CD4-positive, alpha-beta T cell treated with Interleukin-15 for 4 hours (primary cell): ENCODE measurements at regions not wholly inside any gene's neighbourhood (a gene's known extent, or its start where the extent isn't known, plus 50 kb on each side); places are given as distances from the start of the nearest gene placed in this dataset.
"Not testable (repeated sequence)": the region's sequence is repeated elsewhere in the genome, so short reads cannot be mapped to it uniquely, and the experiment has no call there.

Experiments
- DNase-seq: peaks from one replicate; pipeline ENCODE4 v3.0.0-alpha.2; 2020; ENCODE audit warnings: low spot score

DNA sequence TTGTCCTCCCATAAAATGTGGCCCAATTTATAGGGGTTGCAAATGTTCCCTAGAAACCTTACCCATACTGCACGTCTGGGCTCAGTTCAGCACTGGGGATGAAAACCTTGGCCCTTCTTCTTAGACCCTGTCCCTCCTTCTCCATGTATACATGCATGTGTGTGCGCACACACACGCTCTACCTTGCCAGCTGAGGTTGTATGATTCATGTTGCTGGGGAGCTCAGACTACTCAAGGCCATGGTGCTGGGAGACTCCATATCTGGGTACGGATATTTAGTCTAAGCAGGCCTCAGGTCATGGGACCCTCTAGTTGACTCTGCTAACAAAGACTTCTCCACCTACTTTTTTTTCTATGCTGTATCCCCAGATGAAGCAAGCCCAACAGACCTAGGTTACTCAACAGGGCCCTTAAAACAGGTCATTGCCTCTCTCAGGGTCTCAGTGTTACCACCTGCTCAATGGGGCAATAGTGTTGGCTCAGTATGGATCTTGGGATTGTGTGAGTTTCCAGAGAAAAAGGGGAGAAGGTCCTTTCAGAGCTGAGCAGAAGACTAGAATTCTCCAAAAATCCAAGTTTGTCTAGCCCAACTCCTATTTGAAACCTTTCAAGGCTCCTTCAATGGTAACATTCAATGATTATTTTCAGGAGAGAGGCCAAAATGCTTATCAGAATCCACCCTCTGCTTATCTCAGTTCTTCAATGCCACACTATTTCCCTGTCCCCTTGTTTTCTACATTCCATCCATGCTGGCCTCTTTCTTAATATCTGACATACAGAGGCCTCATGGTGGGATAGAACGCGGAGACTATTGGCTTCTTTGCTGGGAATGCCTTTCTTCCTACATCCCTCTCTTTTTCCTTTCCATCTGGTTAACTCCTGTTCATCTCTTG lies 123.6 kb upstream of the PITX1 start:
- no peak for DNase-seq

DNA sequence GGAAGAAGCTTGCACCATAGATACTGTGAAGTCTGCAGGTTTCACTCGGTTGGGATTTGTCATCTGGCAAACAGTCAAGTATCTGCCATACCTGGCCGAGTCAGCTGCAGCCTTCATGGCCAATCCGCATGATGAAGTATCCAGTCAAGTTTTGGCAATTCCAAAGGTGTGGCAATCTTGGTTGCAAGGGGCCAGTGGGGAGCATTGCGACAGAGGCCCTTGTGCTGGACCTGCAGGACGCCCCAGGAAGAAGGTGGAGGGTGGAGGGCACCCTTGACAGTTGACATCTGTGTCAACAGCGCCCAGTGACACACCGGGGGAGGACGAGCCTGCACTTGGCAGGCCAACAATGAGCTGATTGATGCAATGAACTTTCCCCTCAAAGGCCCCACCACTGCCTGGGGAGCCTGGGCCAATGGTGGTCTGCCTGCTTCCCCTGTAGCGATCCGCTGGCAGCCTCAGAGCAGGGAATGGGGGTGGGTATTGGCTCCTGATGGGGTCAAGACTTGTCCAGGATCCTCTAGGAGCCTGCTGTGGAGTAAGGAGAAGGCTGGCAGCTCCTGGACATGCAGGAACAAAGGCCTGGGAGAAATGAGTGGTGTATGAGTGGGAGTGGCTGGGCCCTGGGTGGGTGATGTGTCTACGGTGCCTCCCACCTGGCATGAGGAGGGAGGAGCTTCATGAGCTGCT lies 122.8 kb upstream of the PITX1 start:
- DNase-seq: no peak

DNA sequence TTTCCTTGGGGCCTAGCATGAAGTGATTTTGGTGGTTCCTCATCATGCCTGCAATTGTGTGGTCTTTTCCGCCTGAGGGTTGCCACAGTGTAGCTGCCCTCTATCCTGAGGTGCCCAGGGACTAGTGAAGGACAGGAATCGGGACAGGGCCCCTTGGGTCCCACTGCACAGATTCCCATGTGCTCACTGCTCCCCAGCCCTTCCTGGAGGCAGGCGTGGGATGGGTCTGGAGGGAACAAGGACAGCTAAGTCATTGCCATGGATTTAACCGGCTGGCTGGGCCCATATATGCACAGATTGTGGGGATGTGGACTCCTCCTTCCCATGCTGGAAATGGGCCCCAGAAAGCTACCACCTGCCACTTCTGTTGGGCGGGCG lies 122.3 kb upstream of the PITX1 start:
- DNase-seq: no peak

DNA sequence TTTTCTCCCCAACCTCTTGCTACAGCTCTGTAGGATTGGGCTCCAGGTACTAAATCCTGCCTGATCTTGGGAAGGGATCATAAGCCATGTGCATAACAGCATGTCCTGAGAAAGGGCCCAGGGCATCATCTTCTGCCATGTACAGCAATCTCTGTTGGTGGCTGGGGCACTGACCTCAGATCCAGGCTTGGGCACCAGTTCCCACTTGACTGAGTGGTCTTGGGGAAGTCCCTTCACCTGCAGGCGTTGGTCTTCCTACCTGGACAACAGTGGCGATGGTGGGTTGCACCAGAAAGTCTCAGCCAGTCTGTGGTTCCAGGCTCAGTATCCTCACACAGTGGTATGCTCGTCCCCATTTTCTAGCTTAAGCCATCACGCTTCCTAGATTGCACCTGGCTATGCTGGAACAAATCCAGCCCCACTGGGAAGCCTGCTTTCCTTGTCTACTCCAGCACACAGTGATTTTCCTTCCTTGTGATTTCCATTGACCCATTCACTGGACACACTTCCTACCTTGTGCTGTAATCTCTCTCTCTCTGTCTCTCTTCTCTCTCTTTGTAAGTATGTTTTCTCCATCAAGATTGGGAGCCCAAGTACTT lies 121.7 kb upstream of the PITX1 start:
- DNase-seq: no peak

DNA sequence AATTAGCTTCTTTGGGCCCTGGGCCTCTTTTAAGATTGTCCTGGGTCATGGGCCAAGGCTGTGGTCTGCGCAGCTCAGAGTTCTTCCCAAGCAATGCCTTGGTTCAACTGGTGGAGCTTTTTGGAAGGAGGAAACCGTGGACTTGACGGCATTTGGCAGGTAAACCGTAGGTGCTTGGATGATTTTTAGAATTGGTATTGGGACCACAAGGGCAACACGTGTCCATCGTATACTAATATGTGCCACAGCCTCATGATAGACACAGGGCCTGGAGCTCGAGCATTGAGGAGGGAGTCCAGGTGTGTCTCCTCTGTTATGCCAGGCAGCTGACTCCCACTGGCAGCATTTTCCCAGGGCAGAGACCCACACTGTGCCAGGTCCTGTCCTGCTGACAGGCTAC lies 120.9 kb upstream of the PITX1 start:
- DNase-seq: no peak

DNA sequence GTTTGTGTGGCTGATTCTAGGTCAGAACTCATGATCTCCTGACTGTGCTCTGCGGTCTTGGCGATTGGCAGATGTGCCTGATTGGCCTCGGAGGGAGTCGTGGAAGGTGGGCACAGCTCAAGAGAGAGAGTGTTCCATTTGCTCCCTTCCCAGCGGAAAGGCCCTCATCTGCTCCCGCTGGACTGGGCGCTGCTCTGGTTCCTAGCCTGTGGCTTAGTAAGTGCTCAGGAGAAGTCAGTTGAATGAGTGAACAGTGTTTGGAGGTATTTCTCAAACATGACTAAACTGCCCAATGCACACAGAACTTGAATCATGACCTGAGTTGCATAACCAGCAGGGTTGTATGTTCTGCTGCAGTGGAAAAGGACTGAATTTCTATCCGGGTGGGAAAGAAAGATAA lies 120.2 kb upstream of the PITX1 start:
- DNase-seq: no peak

DNA sequence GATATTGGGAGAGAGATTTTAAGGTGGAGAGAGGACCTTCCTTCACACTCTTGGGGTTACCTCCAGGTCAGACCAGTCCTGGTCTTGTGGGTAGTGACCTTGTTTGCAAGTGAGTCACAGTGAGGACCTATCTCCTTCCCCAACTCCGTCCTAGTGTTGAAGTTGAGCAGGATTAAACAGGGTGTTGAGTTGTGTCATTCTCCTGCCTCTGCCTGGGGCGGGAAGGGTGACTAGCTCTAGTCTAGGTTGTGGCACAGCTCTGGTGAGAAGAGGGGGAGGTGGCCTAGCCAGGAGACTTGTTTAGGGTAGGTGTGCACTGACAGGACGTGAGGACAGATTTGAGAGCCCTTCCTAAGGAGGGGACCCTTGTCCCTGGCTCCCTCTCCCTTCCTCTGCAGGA lies 119.6 kb upstream of the PITX1 start:
- no peak for DNase-seq

DNA sequence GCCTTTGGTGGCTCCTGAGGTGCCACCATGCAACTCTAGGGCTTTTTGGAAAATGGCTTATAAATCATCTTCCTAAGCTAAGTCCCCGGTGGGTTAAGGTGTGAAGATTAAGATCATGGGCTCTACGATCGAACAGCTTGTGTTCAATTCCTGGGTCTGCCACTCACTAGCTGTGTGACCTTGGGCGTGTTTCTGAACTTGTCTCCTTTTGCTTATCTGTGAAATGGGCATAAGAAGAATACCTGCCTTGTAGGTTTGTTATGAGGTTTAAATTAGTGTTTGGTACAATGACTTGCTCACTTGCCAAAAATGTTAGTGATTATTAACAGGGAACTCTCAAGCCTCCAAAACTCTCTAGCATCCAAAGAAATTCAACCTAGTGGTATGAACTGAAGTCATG lies 119.2 kb upstream of the PITX1 start:
- no peak for DNase-seq

DNA sequence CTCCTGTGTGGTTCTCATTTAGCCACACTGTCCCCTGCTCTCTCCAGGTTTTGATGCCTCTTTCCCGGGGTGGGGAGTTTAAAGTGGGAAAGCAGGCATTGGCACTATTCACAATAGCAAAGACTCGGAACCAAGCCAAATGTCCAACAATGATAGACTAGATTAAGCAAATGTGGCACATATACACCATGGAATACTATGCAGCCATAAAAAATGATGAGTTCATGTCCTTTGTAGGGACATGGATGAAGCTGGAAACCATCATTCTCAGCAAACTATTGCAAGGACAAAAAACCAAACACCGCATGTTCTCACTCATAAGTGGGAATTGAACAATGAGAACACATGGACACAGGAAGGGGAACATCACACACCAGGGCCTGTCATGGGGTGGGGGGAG lies 117.6 kb upstream of the PITX1 start:
- DNase-seq: not testable (repeated sequence)

DNA sequence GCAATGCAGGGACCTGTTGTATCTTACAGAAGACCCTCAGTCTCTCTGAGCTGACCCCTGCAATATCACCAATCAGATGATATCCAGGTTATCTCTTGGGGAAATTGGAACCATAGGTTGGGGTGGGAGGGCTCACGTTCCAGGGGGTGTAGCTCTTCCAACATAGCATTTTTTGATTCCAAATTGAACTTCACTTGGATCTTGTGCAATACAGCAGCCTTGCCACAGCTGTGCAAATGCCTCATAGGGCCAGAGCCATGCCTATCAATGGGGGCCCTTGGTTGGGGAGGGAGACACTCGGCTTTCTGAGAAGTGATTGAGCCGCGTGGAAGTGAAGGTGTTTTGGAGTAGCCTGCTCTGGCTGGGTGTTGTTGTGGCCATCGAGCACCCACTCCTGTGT lies 117.2 kb upstream of the PITX1 start:
- DNase-seq: no peak

DNA sequence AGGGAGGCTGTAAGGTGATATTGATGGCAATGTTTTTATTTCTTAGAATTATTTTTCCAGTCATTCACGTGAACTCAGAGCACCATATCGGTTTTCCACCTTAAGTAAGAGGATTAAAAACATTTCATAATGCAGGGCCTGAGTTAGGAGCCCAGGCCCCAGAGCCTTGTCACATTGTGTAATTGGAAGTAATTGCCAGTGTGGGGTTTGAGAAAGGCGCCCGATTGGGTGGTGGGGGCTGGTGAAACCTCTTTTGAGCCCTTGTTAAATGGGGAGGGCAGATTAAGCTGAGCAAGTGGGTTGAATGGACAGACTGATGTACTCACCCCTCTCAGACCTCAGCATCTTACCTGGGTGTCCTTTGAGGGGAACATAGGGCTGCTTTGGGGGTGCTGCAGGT lies 116.7 kb upstream of the PITX1 start:
- no peak for DNase-seq

DNA sequence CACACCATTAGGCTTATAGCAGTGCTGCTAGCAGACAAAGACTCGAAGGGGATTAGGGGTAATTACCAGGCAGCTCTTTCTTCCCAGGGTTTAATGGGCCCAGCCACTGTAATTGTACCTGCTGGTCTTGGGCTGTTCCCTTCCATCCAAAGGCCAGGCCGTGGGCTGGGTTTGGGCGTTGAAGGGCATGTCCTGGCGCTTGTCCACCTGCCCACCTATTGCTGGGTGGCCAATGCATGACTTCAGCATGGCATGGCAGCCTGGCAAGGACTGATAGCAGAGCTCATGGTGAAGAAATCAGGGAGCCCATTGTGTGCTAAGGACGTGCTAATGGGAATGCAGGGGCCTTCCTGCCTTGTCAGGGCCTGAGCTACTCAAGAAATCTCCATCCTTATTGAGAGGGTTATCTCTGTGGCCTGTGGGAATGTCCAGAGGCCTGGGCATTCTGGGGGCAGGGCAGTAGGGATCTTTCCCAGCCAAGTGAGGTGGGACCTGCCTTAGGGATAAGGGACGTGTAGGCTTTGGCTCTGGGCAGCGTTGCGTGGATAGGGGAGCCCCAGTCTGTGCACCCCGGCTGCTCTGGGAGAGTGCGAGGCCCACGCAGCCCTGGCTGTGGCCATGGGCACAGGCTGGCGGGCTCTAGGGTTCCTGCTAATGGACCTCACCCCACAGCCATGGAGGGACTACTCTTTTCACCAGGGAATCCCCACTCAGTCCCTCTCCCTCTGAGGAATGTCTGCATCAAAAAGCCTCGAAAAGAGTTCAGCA lies 116.1 kb upstream of the PITX1 start:
- no peak for DNase-seq

DNA sequence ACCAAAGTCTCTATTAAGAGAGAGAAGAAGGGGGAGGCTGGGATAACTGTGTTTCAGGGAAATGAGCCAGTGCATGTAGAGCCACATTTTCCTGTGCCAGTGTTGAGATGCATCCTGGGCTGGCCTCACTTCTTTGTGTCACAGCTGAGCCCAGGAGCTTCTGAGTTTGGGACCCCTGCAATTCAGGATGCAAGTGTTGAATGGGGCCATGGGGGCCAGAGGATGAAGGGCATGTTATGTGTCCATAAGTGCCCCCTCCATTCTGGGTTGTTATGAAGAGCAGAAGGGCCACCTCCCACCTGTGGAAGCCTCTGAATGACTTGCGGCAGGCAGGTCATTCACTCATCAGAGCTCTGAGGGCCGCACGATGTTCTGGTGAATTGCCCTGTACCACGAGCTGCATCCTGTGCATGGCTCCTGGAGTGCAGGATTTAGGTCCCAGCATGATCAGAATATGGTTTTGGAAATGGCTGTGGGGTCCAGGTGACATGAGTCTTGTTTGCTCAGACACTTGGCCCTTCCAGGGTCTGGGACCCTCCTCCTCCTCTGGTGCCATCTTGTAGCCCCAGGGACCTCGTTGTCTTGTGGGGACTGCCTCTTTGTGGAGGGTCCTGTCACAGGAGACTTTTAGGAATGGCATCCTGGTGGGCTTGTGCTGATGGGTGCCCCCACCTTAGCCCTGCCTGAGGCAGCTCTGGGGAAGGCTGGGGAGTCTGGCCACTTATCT lies 115.4 kb upstream of the PITX1 start:
- DNase-seq: no peak

DNA sequence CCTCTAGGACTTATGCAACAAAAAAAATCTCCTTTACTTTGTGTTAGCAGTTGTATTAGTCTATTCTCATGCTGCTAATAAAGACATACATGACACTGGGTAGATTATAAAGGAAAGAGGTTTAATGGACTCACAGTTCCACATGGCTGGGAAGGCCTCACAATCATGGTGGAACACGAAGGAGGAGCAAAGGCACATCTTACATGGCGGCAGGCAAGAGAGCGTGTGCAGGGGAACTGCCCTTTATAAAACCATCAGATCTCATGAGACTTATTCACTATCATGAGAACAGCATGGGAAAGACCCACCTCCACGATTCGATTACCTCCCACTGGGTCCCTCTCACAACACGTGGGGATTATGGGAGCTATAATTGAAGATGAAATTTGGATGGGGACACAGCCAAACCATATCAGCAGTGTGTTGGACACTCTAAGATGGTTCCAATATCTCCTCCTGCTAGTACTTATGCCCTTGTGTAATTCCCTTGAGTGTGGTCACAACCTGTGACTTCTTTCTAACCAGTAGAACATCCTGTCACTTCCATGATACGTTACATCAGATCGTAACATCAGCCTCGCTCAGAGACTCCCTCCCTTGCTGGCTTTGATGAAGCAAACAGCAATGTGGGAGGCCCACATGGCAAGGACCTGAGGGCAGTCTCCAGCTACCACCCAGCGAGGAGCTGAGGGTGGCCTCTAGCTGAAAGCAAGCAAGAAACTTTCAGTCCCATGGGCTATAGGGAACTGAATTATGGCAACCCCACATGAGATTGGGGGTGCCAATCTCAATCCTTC lies 113.5 kb upstream of the PITX1 start:
- DNase-seq: no peak

DNA sequence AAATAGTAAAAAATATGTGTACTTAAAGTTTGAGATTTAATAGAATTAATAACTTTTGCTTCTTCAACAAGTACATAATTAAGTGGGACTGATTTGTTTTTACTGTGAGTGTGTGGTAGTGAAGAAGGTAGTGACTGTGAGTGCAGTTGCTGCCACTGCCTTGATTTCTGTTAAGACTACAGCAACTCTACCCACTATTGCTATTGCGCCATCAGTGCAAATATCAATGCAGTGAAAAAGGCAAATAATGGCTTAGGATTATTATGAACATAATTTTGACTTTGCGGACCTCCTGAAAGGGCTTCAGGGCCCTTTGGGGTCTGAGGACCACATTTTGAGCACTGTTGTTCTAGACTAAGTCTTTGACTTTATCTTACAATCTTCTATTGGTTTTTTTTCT lies 112.0 kb upstream of the PITX1 start:
- DNase-seq: no peak

DNA sequence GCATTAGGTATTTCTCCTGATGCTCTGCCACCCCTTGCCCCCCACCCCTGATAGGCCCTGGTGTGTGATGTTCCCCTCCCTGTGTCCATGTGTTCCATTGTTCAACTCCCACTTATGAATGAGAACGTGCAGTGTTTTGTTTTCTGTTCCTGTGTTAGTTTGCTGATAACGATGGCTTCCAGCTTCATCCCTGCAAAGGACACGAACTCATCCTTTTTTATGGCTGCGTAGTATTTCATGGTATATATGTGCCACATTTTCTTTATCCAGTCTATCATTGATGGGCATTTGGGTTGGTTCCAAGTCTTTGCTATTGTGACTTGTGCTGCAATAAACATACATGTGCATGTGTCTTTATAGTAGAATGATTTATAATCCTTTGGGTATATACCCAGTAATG lies 109.7 kb upstream of the PITX1 start:
- DNase-seq: not testable (repeated sequence)

DNA sequence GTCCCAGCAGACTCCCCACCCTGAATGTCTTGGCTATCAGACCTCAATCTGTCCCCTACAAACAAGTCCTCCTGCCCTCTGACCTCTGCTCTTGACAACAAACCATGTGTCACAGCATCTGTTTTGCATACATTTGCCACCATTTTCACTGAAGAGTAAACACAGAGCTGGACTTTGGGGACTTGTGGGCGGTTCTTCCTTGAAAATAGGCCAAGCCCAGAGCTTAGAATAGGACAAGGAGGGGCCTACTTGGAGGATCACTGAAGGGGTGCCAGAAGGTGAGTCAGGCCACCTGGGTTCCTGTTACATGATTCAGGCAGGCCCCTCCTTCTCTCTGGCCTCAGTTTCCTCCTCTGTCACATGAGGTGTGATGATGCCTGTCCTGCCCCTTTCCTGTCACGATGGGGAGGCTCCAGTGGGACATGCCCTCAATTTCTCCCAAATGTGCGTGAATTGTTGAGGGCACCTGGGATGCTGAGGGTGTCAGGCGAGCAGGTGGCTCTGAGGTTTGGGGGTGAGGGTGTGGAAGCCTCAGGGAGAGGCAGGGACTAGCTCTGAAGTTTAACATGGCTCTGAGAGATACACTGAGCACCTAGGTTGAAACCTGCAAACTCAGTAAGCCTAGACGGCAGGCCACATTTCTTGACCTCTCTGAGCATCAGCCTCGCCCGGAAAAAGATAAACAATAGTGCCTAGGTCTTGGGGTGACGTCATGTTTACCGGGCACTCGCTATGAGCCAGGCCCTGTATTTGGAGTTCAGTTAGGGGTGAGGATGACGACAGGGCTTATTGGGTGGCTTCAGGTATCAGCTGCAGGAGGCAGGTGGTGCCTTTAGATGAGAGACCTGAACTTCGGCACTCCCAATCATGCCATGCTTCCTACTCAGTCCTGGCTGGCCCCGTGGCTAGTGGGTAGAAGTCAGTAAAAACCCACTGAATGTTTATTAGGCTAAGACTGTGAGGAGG lies 107.6 kb upstream of the PITX1 start:
- no peak for DNase-seq

DNA sequence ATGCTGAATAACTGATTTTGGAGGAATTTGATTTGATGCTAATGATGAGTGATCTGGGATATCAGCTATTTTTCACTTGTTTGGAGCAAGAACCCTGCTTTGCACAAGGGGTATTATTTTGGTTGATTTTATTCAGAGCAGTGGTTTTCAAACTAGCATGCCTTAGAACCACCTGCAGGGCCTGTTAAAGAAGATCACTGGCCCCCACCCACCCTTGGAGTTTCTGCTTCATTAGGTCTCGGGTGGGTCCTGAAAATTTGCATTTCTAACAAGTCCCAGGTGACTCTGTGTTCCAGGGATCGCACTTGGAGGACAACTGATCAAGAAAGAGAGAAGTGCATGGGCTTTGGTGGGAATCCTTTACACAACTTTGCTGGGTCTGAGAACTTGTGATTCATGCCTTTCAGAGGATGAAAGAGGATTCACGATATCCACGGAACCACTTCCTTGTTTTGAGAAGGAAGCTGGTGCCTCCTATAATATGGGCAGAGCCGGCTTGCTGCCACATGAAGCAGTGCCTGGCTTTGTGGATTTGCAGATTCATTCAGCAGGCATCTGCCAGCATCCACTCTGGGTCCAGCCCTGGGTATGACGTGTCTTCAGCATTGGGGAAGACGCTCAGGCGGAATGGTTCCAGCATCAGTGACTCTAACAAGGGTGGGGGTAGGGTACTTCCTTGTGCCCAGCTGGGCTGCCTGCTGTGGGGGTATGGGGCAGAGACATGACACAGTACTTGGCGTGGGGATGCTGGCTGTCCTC lies 106.6 kb upstream of the PITX1 start:
- DNase-seq: no peak
